Left cardiac atrium (tissue), 4 donors: ENCODE measurements at regions not wholly inside any gene's neighbourhood (a gene's known extent, or its start where the extent isn't known, plus 50 kb on each side); places are given as distances from the start of the nearest gene placed in this dataset.
"Not testable (repeated sequence)": the region's sequence is repeated elsewhere in the genome, so short reads cannot be mapped to it uniquely, and the experiment has no call there.

Source experiments
- ATAC-seq, 2 donors: fragments of 200-7000 bp; cut with Tn5 transposase; one replicate each; pipeline ENCODE4 v1.9.1; 2020; ENCODE audit warnings: mild to moderate bottlenecking in 2 of 2, moderate library complexity in 2 of 2
- DNase-seq: peaks from one replicate; pipeline ENCODE4 v3.0.0-alpha.2; 2020
- intact Hi-C, 2 donors: fragments of 100-400 bp; cut with DNase I; formaldehyde crosslinking; loops; one replicate each; pipeline versions ENCODE4 v1.14.1 to v1.15.1; 2022 to 2023
- donor health status: DM: no; HTN: yes; CAD: no.
- donor health status: DM: no; HTN: yes; CAD: no; lungs with severe emphysema.
- donor health status: DM: yes; HTN: yes; CAD: no.
- donor health status: Dilated cardiomyopathy.

GRCh38 chrX:39769748-39770147 is 328.0 kb downstream of the BCOR start:
- ATAC-seq, result no peak
- DNase-seq, result no peak
- intact Hi-C loops, result no loop called here

- DNase-seq (no peak), ATAC-seq (no peak)
- intact Hi-C loops, result no loop called here
These were observed 326.7 kb downstream of the BCOR start for GRCh38 chrX:39771089-39771488.

- ATAC-seq (peak; percentile 49 to 59), DNase-seq (no peak)
- intact Hi-C loops, result no loop called here
These were observed 325.5 kb downstream of the BCOR start for GRCh38 chrX:39772057-39772832.

GRCh38 chrX:39773150-39773549 is 324.6 kb downstream of the BCOR start:
- ATAC-seq, result no peak
- intact Hi-C loops, result no loop called here
- DNase-seq, result no peak

DNA sequence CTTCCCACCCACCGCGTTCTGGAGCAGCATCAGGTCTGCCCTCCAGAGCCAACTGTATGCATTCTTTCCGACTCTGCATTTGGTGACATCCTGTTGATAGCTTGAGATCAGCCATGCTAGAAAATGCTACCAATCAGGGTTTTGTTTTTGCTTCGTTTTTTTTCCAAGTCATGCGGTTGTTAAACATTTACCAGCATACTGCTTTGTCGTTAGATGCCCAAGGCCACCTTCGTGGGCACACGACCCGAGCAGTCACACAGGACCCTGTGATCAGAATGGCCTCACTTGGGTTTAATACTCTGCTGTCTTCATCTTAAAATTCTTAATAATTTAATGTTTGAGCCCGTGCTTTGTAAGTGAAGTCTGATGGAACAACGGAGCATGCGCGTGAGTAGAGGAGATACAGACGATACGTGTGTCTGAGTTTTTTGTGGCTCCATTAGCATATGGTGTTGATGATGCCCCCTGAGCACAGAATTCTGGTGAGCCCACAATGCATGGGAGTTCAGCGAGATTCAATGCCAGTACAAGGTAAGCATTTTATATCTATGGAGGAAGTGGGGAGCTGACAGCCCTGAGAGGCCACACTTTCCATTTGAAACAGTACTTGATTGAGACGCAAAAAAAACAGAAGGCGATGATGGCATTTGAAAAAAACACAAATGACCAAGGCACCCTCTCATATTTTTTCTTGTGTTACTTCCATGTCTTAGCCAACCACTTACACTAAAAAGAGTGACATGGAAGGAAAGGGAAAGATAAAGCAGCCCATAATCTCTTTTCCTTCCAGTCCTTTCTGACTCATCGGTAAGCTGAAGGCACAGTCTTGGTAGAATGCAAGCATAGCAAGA is 323.6 kb downstream of the BCOR start:
- intact Hi-C loops, result no loop called here
- peak in 1 of 2 donors; percentile 44 for ATAC-seq
- no peak for DNase-seq

DNA sequence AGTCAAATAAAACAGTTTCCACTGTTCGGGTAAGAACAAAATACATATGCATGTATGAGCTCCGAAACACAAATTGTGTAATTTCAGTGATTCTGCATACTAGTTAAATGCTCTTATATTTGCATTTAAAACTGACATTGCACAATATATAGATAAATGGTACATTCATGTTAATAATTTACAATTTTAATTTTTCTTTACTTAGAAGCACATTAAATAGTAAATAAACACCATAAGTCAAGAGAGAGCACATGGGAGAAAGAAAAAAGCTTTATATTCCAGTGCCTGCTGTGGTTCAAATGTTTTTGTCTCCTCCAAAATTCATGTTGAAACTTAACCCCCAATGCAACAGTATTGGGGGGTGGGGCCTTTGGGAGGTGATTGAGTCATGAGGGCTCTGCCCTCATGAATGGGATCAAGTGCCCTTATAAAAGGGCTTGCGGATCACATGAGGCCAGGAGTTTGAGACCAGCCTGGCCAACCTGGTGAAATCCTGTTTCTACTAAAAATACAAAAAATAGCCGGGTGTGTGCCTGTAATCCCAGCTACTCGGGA is 322.9 kb downstream of the BCOR start:
- DNase-seq, result no peak
- ATAC-seq, result no peak
- intact Hi-C loops, result no loop called here

GRCh38 chrX:39777623-39778025 is 320.1 kb downstream of the BCOR start:
- no peak for DNase-seq
- intact Hi-C loops, result no loop called here
- no peak for ATAC-seq

DNA sequence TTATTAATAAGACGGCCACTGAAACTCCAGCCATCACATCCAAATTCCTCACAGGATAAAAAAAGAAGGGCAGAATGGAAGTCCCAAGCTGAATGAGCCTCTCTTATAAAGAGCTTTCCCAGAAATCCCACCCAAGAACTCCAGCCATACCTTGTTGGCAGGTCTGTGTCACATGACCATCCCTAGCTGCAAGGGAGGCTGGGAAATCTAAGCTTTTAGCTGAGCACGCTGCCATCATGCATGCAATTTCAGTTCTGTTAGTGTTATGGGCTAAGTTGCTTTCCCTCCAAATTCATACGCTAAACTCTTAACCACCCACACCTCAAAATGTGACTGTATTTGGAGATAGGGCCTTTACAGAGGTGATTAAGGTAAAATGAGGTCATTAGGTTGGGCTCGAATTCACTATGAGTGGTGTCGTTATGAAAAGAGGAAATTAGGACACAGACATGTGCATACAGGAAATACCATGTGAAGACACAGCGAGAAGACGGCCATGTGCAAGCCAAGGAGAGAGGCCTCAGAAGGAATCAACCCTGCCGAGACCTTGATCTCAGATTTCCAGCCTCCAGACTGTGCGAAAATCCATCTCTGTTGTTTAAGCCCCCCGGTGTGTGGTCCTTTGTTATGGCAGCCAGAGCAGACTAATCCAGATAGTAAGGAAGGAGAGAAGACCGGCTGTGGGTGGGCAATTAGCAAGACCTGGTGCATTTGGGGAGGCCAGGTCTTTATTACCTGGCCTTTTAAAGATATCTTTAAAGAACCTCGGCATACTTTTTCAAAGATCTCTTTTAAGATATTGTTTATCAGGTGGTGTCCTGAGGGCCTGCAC is 317.6 kb downstream of the BCOR start:
- intact Hi-C loops, result no loop called here
- DNase-seq (no peak), ATAC-seq (no peak)

DNA sequence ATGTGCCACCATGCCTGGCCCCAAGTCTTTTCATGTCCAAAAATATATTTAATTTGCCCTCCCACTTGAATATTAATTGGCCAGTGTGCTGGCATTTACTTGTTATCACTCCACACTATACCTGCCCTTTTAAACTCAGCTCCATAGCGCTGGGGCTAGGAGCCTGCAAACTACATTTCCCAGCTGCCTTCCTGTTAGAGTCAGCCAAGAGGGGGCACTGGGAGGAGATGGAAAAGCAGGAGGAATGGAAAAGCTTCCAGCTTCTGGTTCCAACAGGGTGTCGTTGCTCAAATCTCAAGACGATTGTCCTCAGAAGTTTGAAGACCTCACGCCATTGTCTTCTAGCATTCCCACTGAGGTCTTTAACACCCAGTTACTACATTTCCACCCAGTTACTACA is 315.5 kb downstream of the BCOR start:
- DNase-seq (no peak), ATAC-seq (no peak)
- intact Hi-C loops, result no loop called here

DNA sequence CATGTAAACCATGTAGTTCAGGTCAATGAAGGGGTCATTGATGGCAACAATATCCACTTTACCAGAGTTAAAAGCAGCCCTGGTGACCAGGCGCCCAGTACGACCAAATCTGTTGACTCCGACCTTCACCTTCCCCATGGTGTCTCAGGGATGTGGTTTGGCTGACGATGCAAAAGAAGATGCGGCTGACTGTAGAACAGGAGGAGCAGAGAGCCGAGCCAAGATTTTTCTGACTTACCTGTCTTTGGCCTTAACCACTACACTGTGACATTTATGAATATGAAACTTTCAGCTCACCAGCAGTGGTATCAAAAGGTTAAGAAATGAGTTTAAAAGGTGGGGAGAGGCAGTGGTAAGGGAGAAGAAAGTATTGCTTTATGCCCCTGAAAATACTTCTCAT is 309.8 kb downstream of the BCOR start:
- ATAC-seq, result no peak

DNA sequence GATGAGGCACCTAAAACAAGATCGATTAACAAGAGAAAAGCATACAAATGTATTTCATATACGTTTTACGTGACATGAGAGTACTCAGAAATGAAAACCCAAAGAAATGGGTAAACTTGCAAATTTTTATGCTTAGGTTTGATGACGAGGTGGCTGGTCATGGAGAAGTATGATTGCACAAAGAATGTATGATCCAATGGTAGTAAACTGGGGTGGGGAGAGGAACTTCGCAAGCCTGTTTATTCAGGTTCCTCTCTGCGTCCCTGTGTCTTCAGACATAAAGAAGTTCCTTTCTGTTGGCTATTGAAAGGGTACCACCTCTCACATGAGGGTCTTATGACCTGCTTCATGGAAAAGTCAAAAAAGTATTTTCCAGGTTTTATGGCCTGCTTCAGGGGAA is 309.2 kb downstream of the BCOR start:
- ATAC-seq, result no peak
- intact Hi-C loops, result no loop called here
- no peak for DNase-seq

More for the DNA sequence above, 309.8 kb downstream of the BCOR start:
- no peak for DNase-seq
- intact Hi-C loops, result no loop called here

GRCh38 chrX:39791691-39792090 is 306.1 kb downstream of the BCOR start:
- DNase-seq, result no peak
- no peak for ATAC-seq
- intact Hi-C loops, result no loop called here

- ATAC-seq (no peak), DNase-seq (no peak)
- intact Hi-C loops, result no loop called here
These were observed 302.2 kb downstream of the BCOR start for GRCh38 chrX:39795605-39796004.

- DNase-seq (no peak), ATAC-seq (no peak)
- intact Hi-C loops, result no loop called here
These were observed 300.9 kb downstream of the BCOR start for GRCh38 chrX:39796856-39797255.

DNA sequence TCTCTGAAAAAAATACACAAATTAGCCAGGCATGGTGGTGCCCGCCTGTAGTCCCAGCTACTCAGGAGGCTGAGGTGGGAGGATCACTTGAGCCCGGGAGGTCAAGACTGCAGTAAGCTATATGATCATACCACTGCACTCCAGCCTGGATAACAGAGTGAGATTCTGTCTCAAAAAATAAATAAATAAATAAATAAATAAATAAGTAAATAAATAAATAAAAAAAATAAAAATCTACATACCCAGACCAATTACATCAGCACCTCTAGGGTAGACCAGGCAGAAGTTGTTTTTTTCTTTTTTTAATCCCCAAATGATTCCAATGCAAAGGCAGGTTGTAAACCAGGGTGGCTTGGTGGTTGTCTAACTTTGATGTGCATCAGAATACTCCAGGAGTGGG is 299.3 kb downstream of the BCOR start:
- DNase-seq, intact Hi-C loops, ATAC-seq: not testable (repeated sequence)

GRCh38 chrX:39802354-39802753 is 295.4 kb downstream of the BCOR start:
- ATAC-seq (peak in 1 of 2 donors; percentile 14), DNase-seq (no peak)
- intact Hi-C loops, result no loop called here

DNA sequence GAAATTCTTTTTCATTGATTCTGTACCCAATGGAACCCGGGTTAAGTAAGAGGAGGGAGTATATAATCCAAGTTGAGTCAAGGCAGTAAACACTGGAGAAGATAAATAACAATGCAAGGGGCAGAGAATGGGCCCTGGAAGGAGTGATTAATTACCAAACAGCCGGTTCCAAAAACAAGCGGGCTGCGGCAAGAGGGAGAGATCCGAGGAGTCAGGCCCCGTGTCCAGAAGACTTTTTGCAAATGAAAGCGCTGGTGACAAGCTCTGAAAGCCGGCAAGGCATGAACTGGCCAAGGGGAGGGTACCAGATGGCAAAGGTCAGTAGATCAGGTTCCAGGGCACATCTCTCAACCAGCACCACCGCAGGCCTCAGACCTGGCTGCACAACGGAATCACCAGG is 294.9 kb downstream of the BCOR start:
- intact Hi-C loops, result no loop called here
- DNase-seq (no peak), ATAC-seq (no peak)

- ATAC-seq (no peak), DNase-seq (no peak)
- intact Hi-C loops, result no loop called here
These were observed 292.7 kb downstream of the BCOR start for GRCh38 chrX:39805022-39805421.

DNA sequence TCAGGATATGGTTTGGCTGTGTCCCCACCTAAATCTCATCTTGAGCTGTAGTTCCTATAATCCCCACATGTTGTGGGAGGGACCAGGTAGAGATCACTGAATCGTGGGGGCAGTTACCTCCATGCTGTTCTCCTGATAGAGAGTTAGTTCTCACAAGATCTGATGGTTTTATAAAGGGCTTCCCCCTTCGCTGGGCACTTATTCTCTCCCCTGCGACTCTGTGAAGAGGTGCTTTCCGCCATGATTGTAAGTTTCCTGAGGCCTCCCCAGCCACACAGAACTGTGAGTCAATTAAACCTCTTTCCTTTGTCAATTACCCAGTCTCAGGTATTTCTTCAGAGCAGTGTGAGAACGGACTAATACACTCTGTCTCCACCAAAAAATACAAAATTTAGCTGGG is 291.9 kb downstream of the BCOR start:
- DNase-seq (no peak), ATAC-seq (no peak)
- intact Hi-C loops, result no loop called here
